ENCODE measurements at regions not wholly inside any gene's neighbourhood (a gene's known extent, or its start where the extent isn't known, plus 50 kb on each side); places are given as distances from the start of the nearest gene placed in this dataset.
A peak's percentile ranks its signal among the peaks of the same experiment; 100 is the strongest.
"Not testable (repeated sequence)": the region's sequence is repeated elsewhere in the genome, so short reads cannot be mapped to it uniquely, and the experiment has no call there.

- peak; percentile 81 for DNase-seq
Measured at GRCh38 chr6:23630726-23631635, 495.0 kb upstream of the NRSN1 start.

- DNase-seq, result peak; percentile 90
Measured at GRCh38 chr6:23633996-23634395, 492.0 kb upstream of the NRSN1 start.

GRCh38 chr6:23635150-23635549 is 490.9 kb upstream of the NRSN1 start:
- DNase-seq, result no peak

GRCh38 chr6:23637296-23637695 is 488.7 kb upstream of the NRSN1 start:
- no peak for DNase-seq

- DNase-seq, result no peak
Measured at GRCh38 chr6:23642849-23643248, 483.2 kb upstream of the NRSN1 start.

- DNase-seq, result no peak
Measured at GRCh38 chr6:23647045-23647444, 479.0 kb upstream of the NRSN1 start.

- no peak for DNase-seq
Measured at GRCh38 chr6:23650676-23651075, 475.3 kb upstream of the NRSN1 start.

GRCh38 chr6:23654745-23655144 is 471.3 kb upstream of the NRSN1 start:
- no peak for DNase-seq

GRCh38 chr6:23655525-23655924 is 470.5 kb upstream of the NRSN1 start:
- no peak for DNase-seq

- DNase-seq, result no peak
Measured at GRCh38 chr6:23656255-23657194, 469.5 kb upstream of the NRSN1 start.

GRCh38 chr6:23659125-23659524 is 466.9 kb upstream of the NRSN1 start:
- DNase-seq, result peak; percentile 40

GRCh38 chr6:23661549-23661948 is 464.5 kb upstream of the NRSN1 start:
- no peak for DNase-seq

GRCh38 chr6:23663096-23663495 is 462.9 kb upstream of the NRSN1 start:
- no peak for DNase-seq

- no peak for DNase-seq
Measured at GRCh38 chr6:23663652-23664051, 462.4 kb upstream of the NRSN1 start.

- DNase-seq, result not testable (repeated sequence)
Measured at GRCh38 chr6:23665911-23666310, 460.1 kb upstream of the NRSN1 start.

GRCh38 chr6:23672737-23673136 is 453.3 kb upstream of the NRSN1 start:
- DNase-seq, result no peak

GRCh38 chr6:23678626-23679025 is 447.4 kb upstream of the NRSN1 start:
- no peak for DNase-seq

GRCh38 chr6:23681743-23682142 is 444.3 kb upstream of the NRSN1 start:
- DNase-seq, result no peak

GRCh38 chr6:23688650-23689049 is 437.4 kb upstream of the NRSN1 start:
- DNase-seq, result no peak

GRCh38 chr6:23690453-23691049 is 435.5 kb upstream of the NRSN1 start:
- no peak for DNase-seq

GRCh38 chr6:23692184-23692583 is 433.8 kb upstream of the NRSN1 start:
- DNase-seq, result no peak

GRCh38 chr6:23696992-23697391 is 429.0 kb upstream of the NRSN1 start:
- DNase-seq, result no peak

- DNase-seq, result no peak
Measured at GRCh38 chr6:23704479-23705052, 421.4 kb upstream of the NRSN1 start.

Data from NCI-H2171 (cell line).